ENCODE measurements at regions not wholly inside any gene's neighbourhood (a gene's known extent, or its start where the extent isn't known, plus 50 kb on each side); places are given as distances from the start of the nearest gene placed in this dataset.

GRCh38 chr2:57908736-57909161, 137.9 kb upstream of the VRK2 start:
- TF ChIP-seq CTCF (IDR thresholded peaks at IDR 0.05), result no peak
- no peak for TF ChIP-seq POLR2A (IDR thresholded peaks at IDR 0.05)
- TF ChIP-seq POLR2AphosphoS5 (IDR thresholded peaks at IDR 0.05), result no peak
